PC-3 (cell line): ENCODE measurements at regions not wholly inside any gene's neighbourhood (a gene's known extent, or its start where the extent isn't known, plus 50 kb on each side); places are given as distances from the start of the nearest gene placed in this dataset.

ENCODE experiments used
- ATAC-seq: fragments of 200-7000 bp; cut with Tn5 transposase; 2 replicates; pipeline ENCODE4 v1.9.1; 2020; ENCODE audit warnings: mild to moderate bottlenecking, moderate library complexity
- BruUV-seq: library from RNA; stranded (reverse); fragments of 400-500 nt; replicated peaks from 2 replicates; lab custom pipeline; 2021; lab: Mats Ljungman, UMichigan
- CTCF ChIA-PET: fragments of 300-600 bp; sonication (Branson Sonifier 250); formaldehyde crosslinking; loops from one replicate; lab custom pipeline; 2022; ENCODE audit warnings: antibody characterized with exemption; lab: Charles Lee
- POLR2A ChIA-PET: fragments of 300-600 bp; sonication (Branson Sonifier 250); formaldehyde crosslinking; loops from one replicate; lab custom pipeline; 2022; ENCODE audit warnings: antibody characterized with exemption; ENCODE audit not compliant: unreplicated experiment; lab: Charles Lee
- DNase-seq: peaks from one replicate; pipeline ENCODE4 v3.0.0-alpha.2; 2015
- H2AFZ ChIP-seq: fragments of 300-600 bp; sonication (generic); 2 replicates; pipeline ENCODE4 v1.6.0; 2016; ENCODE audit warnings: antibody characterized with exemption, low read length
- H3F3A ChIP-seq: fragments of 300-600 bp; sonication (generic); one replicate; pipeline ENCODE4 v1.6.0; 2017; ENCODE audit warnings: antibody characterized with exemption, low read length, control low read depth, mild to moderate bottlenecking; ENCODE audit not compliant: unreplicated experiment
- H3K27ac ChIP-seq: fragments of 300-600 bp; sonication (generic); 2 replicates; pipeline ENCODE4 v1.5.1; 2016; ENCODE audit warnings: mild to moderate bottlenecking, low read length
- H3K27me3 ChIP-seq: fragments of 300-600 bp; sonication (generic); 2 replicates; pipeline ENCODE4 v1.6.1; 2016; ENCODE audit warnings: low read length, mixed read lengths
- H3K36me3 ChIP-seq: fragments of 300-600 bp; sonication (generic); 2 replicates; pipeline ENCODE4 v1.6.1; 2016; ENCODE audit warnings: low read depth, mixed run types, low read length, mixed read lengths
- H3K4me1 ChIP-seq: fragments of 300-600 bp; sonication (generic); 2 replicates; pipeline ENCODE4 v1.5.1; 2016; ENCODE audit warnings: low read length; ENCODE audit not compliant: insufficient read depth
- H3K4me2 ChIP-seq: fragments of 300-600 bp; sonication (generic); 2 replicates; pipeline ENCODE4 v1.6.0; 2016; ENCODE audit warnings: low read length
- H3K4me3 ChIP-seq: fragments of 300-600 bp; sonication (generic); 2 replicates; pipeline ENCODE4 v1.5.1; 2016; ENCODE audit warnings: mild to moderate bottlenecking, low read length, mixed read lengths
- H3K79me2 ChIP-seq: fragments of 300-600 bp; sonication (generic); 2 replicates; pipeline ENCODE4 v1.6.1; 2017; ENCODE audit warnings: low read length, mixed read lengths
- H3K9ac ChIP-seq: fragments of 300-600 bp; sonication (generic); 2 replicates; pipeline ENCODE4 v1.6.0; 2016; ENCODE audit warnings: mild to moderate bottlenecking, low read length
- H3K9me2 ChIP-seq: fragments of 300-600 bp; sonication (generic); replicated peaks from 2 replicates; pipeline ENCODE4 v1.6.1; 2016; ENCODE audit warnings: mixed run types, low read length, mixed read lengths
- H3K9me3 ChIP-seq: fragments of 300-600 bp; sonication (generic); 2 replicates; pipeline ENCODE4 v1.6.1; 2016; ENCODE audit warnings: low read length, mixed read lengths
- H4K20me1 ChIP-seq: fragments of 300-600 bp; sonication (generic); 2 replicates; pipeline ENCODE4 v1.6.1; 2016; ENCODE audit warnings: low read length, mixed read lengths
- EZH2 ChIP-seq: fragments of 300-600 bp; sonication (generic); IDR thresholded peaks from one replicate; pipeline ENCODE4 v1.6.1; 2017; ENCODE audit warnings: antibody characterized with exemption, mild to moderate bottlenecking, low read length; ENCODE audit not compliant: unreplicated experiment
- EZH2phosphoT487 ChIP-seq: fragments of 300-600 bp; sonication (generic); IDR thresholded peaks from 2 replicates; pipeline ENCODE4 v1.6.1; 2018; ENCODE audit warnings: mild to moderate bottlenecking, antibody characterized with exemption, low read length, borderline replicate concordance
- intact Hi-C: fragments of 100-400 bp; cut with micrococcal nuclease; formaldehyde crosslinking; loops from 2 replicates; pipeline ENCODE4 v1.9.0; 2023
- TF ChIP-seq, protein P1 (sequence below): fragments of 300-600 bp; sonication (generic); conservative IDR thresholded peaks from 2 replicates; pipeline ENCODE4 v1.5.1; 2017; ENCODE audit warnings: antibody characterized with exemption, low read depth, mild to moderate bottlenecking, low read length

- POLR2A ChIA-PET = no interaction called here
- Histone ChIP-seq H3K79me2 (no peaks in the 10 kb centered on the region), H3K9me3 (no peaks in the 10 kb centered on the region), H2AFZ (no peak overlapping the region), H3K27me3 (peaks cover 6% of the 10 kb centered on the region; the same call in 1 of the 2 replicates), H3K4me2 (no peak overlapping the region), H3K27ac (no peak overlapping the region), H3K9me2 (no peaks in the 10 kb centered on the region), H3K4me1 (no peaks in the 10 kb centered on the region), H4K20me1 (no peaks in the 10 kb centered on the region), H3K36me3 (no peaks in the 10 kb centered on the region), H3F3A (no peaks in the 10 kb centered on the region), H3K9ac (no peak overlapping the region), H3K4me3 (no peak overlapping the region)
- ATAC-seq (no peak), DNase-seq (no peak)
- no TSS peak for BruUV-seq
- intact Hi-C loops = no loop called here
- CTCF ChIA-PET = no interaction called here
- TF ChIP-seq, protein P1, sequence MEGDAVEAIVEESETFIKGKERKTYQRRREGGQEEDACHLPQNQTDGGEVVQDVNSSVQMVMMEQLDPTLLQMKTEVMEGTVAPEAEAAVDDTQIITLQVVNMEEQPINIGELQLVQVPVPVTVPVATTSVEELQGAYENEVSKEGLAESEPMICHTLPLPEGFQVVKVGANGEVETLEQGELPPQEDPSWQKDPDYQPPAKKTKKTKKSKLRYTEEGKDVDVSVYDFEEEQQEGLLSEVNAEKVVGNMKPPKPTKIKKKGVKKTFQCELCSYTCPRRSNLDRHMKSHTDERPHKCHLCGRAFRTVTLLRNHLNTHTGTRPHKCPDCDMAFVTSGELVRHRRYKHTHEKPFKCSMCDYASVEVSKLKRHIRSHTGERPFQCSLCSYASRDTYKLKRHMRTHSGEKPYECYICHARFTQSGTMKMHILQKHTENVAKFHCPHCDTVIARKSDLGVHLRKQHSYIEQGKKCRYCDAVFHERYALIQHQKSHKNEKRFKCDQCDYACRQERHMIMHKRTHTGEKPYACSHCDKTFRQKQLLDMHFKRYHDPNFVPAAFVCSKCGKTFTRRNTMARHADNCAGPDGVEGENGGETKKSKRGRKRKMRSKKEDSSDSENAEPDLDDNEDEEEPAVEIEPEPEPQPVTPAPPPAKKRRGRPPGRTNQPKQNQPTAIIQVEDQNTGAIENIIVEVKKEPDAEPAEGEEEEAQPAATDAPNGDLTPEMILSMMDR = no peak
- TF ChIP-seq EZH2phosphoT487 (no peak), EZH2 (no peak)
These were observed 152.2 kb upstream of the PARP11 start for GRCh38 chr12:4025181-4026019.

GRCh38 chr12:4024701-4025100 is 151.5 kb upstream of the PARP11 start:
- BruUV-seq = no TSS peak
- no peak for TF ChIP-seq EZH2
- TF ChIP-seq, protein P1 = no peak
- TF ChIP-seq EZH2phosphoT487 = no peak

More at GRCh38 chr12:4024701-4025100, 151.5 kb upstream of the PARP11 start:
- Histone ChIP-seq H3K4me2 (no peak overlapping the region), H3K27ac (no peak overlapping the region), H3K36me3 (no peaks in the 10 kb centered on the region), H3K9me2 (no peaks in the 10 kb centered on the region), H3K4me1 (no peaks in the 10 kb centered on the region), H3K79me2 (no peaks in the 10 kb centered on the region), H3K9ac (no peak overlapping the region), H2AFZ (no peak overlapping the region), H3K27me3 (peaks cover 6% of the 10 kb centered on the region; the same call in 1 of the 2 replicates), H3K4me3 (no peak overlapping the region), H3F3A (no peaks in the 10 kb centered on the region), H4K20me1 (no peaks in the 10 kb centered on the region), H3K9me3 (no peaks in the 10 kb centered on the region)
- ATAC-seq (no peak), DNase-seq (no peak)
- intact Hi-C loops = no loop called here
- POLR2A ChIA-PET = no interaction called here
- CTCF ChIA-PET = no interaction called here
